ENCODE measurements at regions not wholly inside any gene's neighbourhood (a gene's known extent, or its start where the extent isn't known, plus 50 kb on each side); places are given as distances from the start of the nearest gene placed in this dataset.
"Not testable (repeated sequence)": the region's sequence is repeated elsewhere in the genome, so short reads cannot be mapped to it uniquely, and the experiment has no call there.

DNA sequence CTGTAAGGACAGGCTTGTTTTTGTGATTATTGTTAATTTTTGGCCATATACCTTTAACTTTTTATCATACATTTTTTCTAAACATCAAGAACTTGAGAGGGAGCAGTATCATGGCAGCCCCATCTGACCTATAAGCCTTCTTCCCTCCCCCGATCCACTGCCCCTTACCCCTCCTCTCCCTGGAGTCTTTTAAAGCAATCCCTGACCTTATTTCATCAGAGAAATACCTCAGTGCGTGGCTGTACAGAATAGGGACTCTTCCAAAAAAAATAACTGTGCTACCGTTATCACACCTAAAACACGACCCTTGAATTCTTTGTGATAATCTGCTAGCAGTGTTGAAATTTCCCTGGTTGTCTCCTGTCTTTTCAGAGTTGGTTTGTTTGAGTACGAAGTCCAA is 4448.7 kb upstream of the TPTE start:
- H4K20me1 ChIP-seq (ENCODE audit: insufficient read depth, low read depth, low read length); H3K9me2 ChIP-seq (replicated peaks; ENCODE audit: insufficient read depth, low read length); H3K4me3 ChIP-seq (ENCODE audit: low read length); H2AFZ ChIP-seq (ENCODE audit: low read length); H3K4me1 ChIP-seq (ENCODE audit: low read length); H3K9ac ChIP-seq (ENCODE audit: low read length); DNase-seq; H3K79me2 ChIP-seq (ENCODE audit: low read length); H3K36me3 ChIP-seq (ENCODE audit: insufficient read depth, low read length); H3K4me2 ChIP-seq (ENCODE audit: low read depth, low read length, poor library complexity, severe bottlenecking); H3K27me3 ChIP-seq (ENCODE audit: low read length); H3K9me3 ChIP-seq (ENCODE audit: low read length); H3K27ac ChIP-seq (ENCODE audit: low read length): not testable (repeated sequence)

GRCh38 chr21:6073993-6074705 is 4447.2 kb upstream of the TPTE start:
- H4K20me1 ChIP-seq (ENCODE audit: insufficient read depth, low read depth, low read length); DNase-seq; H3K27ac ChIP-seq (ENCODE audit: low read length); H3K9me2 ChIP-seq (replicated peaks; ENCODE audit: insufficient read depth, low read length); H3K36me3 ChIP-seq (ENCODE audit: insufficient read depth, low read length); H3K4me1 ChIP-seq (ENCODE audit: low read length); H3K4me3 ChIP-seq (ENCODE audit: low read length); H3K27me3 ChIP-seq (ENCODE audit: low read length); H3K79me2 ChIP-seq (ENCODE audit: low read length); H3K9me3 ChIP-seq (ENCODE audit: low read length); H2AFZ ChIP-seq (ENCODE audit: low read length); H3K4me2 ChIP-seq (ENCODE audit: low read depth, low read length, poor library complexity, severe bottlenecking); H3K9ac ChIP-seq (ENCODE audit: low read length): not testable (repeated sequence)

GRCh38 chr21:6074935-6075334 is 4446.4 kb upstream of the TPTE start:
- H3K4me1 ChIP-seq (ENCODE audit: low read length); H3K9me3 ChIP-seq (ENCODE audit: low read length); H3K4me3 ChIP-seq (ENCODE audit: low read length); H3K4me2 ChIP-seq (ENCODE audit: low read depth, low read length, poor library complexity, severe bottlenecking); H3K79me2 ChIP-seq (ENCODE audit: low read length); H3K9ac ChIP-seq (ENCODE audit: low read length); H2AFZ ChIP-seq (ENCODE audit: low read length); H3K27me3 ChIP-seq (ENCODE audit: low read length); H3K9me2 ChIP-seq (replicated peaks; ENCODE audit: insufficient read depth, low read length); H4K20me1 ChIP-seq (ENCODE audit: insufficient read depth, low read depth, low read length); H3K36me3 ChIP-seq (ENCODE audit: insufficient read depth, low read length); DNase-seq; H3K27ac ChIP-seq (ENCODE audit: low read length): not testable (repeated sequence)

- not testable (repeated sequence) for H2AFZ ChIP-seq (ENCODE audit: low read length); H3K36me3 ChIP-seq (ENCODE audit: insufficient read depth, low read length); H4K20me1 ChIP-seq (ENCODE audit: insufficient read depth, low read depth, low read length); H3K9ac ChIP-seq (ENCODE audit: low read length); H3K4me3 ChIP-seq (ENCODE audit: low read length); H3K4me2 ChIP-seq (ENCODE audit: low read depth, low read length, poor library complexity, severe bottlenecking); DNase-seq; H3K9me2 ChIP-seq (replicated peaks; ENCODE audit: insufficient read depth, low read length); H3K9me3 ChIP-seq (ENCODE audit: low read length); H3K27ac ChIP-seq (ENCODE audit: low read length); H3K4me1 ChIP-seq (ENCODE audit: low read length); H3K27me3 ChIP-seq (ENCODE audit: low read length); H3K79me2 ChIP-seq (ENCODE audit: low read length)
Observed at GRCh38 chr21:6075627-6076208, 4445.7 kb upstream of the TPTE start.

- H3K9me3 ChIP-seq (ENCODE audit: low read length); H3K9ac ChIP-seq (ENCODE audit: low read length); DNase-seq; H3K27me3 ChIP-seq (ENCODE audit: low read length); H3K27ac ChIP-seq (ENCODE audit: low read length); H3K4me1 ChIP-seq (ENCODE audit: low read length); H3K36me3 ChIP-seq (ENCODE audit: insufficient read depth, low read length); H3K9me2 ChIP-seq (replicated peaks; ENCODE audit: insufficient read depth, low read length); H3K4me2 ChIP-seq (ENCODE audit: low read depth, low read length, poor library complexity, severe bottlenecking); H4K20me1 ChIP-seq (ENCODE audit: insufficient read depth, low read depth, low read length); H2AFZ ChIP-seq (ENCODE audit: low read length); H3K79me2 ChIP-seq (ENCODE audit: low read length); H3K4me3 ChIP-seq (ENCODE audit: low read length): not testable (repeated sequence)
Observed at GRCh38 chr21:6077358-6077757, 4444.0 kb upstream of the TPTE start.

DNA sequence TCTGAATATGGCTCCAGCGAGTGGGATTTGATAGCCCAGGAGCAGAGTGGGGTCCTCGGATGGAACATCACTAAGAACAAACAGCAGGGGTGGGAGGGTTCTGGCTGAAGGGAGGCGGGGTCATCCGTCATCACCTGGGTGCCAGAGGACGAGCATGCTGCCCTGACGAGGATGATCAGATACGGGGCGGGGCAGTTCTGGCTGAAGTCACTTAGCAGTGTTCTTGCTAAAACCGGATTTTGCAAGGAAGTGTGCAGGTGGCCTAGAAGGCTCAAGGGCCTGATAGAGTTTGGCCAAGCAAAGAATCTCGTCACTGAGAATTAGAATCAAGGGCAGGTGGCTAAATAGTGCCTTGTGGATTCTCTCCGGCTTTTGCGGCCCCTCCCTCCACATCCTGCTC is 4442.5 kb upstream of the TPTE start:
- not testable (repeated sequence) for H3K9ac ChIP-seq (ENCODE audit: low read length); H3K9me2 ChIP-seq (replicated peaks; ENCODE audit: insufficient read depth, low read length); H3K4me3 ChIP-seq (ENCODE audit: low read length); H2AFZ ChIP-seq (ENCODE audit: low read length); H3K79me2 ChIP-seq (ENCODE audit: low read length); H3K27ac ChIP-seq (ENCODE audit: low read length); H4K20me1 ChIP-seq (ENCODE audit: insufficient read depth, low read depth, low read length); H3K4me1 ChIP-seq (ENCODE audit: low read length); H3K9me3 ChIP-seq (ENCODE audit: low read length); H3K36me3 ChIP-seq (ENCODE audit: insufficient read depth, low read length); H3K4me2 ChIP-seq (ENCODE audit: low read depth, low read length, poor library complexity, severe bottlenecking); H3K27me3 ChIP-seq (ENCODE audit: low read length); DNase-seq

DNA sequence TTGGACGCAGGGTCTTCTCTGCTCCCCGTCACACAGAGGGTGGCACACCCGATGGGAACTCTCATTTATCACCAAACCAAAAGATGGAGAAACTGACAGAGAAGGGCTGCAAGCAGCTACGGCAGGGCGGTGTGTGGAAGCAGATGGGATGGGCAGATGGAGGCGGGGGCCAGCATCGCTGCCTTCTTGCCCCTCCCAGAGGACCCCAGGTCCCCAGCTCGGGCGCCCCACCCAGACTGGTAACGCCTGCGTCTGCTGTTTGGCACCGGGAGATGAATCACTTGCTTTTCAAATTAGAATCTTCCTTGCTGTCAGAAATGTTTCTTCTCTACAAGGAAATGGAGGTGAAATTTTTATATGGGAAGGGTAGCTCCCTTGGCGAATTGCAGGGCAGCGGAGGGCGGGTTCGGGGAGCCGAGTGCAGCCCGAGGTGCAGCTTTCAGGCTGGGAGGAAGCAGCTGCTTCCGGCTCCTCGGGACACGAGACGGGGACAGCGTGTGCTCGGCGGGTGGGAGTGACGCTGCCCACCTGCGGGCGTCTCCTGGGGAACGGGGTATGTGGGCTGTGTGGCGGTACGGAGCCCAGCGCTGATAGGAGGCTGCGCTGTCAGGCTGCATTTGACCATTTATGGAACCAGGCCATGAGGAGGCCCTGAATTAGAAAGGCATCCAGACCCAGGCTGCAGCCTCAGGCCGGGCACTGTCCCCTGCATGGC is 4440.3 kb upstream of the TPTE start:
- not testable (repeated sequence) for H3K4me2 ChIP-seq (ENCODE audit: low read depth, low read length, poor library complexity, severe bottlenecking); H3K27ac ChIP-seq (ENCODE audit: low read length); H3K9me3 ChIP-seq (ENCODE audit: low read length); H3K4me3 ChIP-seq (ENCODE audit: low read length); H3K9me2 ChIP-seq (replicated peaks; ENCODE audit: insufficient read depth, low read length); H3K79me2 ChIP-seq (ENCODE audit: low read length); H3K4me1 ChIP-seq (ENCODE audit: low read length); DNase-seq; H4K20me1 ChIP-seq (ENCODE audit: insufficient read depth, low read depth, low read length); H3K9ac ChIP-seq (ENCODE audit: low read length); H3K36me3 ChIP-seq (ENCODE audit: insufficient read depth, low read length); H2AFZ ChIP-seq (ENCODE audit: low read length); H3K27me3 ChIP-seq (ENCODE audit: low read length)

DNA sequence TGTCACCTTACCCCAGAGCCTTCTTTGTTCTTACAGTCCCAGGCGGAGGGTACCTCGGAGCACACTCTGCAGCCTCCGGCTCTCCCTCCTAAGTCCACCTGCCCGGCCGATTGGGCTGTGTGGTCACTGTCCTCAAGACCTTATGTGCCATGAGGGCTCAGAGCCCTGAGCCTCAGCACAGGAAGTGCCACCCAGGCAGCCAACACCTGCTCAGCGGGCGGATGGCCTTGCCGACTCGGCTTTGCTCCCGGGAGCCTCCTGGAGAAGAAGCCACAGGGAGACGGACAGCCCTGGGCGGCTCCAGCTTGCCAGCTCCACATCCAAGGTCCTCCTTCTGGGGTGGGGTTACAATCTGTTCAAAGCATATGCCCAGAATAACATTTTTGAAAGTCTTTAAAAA is 4439.2 kb upstream of the TPTE start:
- not testable (repeated sequence) for H3K36me3 ChIP-seq (ENCODE audit: insufficient read depth, low read length); H3K9me3 ChIP-seq (ENCODE audit: low read length); H3K27me3 ChIP-seq (ENCODE audit: low read length); H3K4me1 ChIP-seq (ENCODE audit: low read length); H3K79me2 ChIP-seq (ENCODE audit: low read length); H3K9me2 ChIP-seq (replicated peaks; ENCODE audit: insufficient read depth, low read length); H3K4me2 ChIP-seq (ENCODE audit: low read depth, low read length, poor library complexity, severe bottlenecking); H2AFZ ChIP-seq (ENCODE audit: low read length); H3K4me3 ChIP-seq (ENCODE audit: low read length); DNase-seq; H3K9ac ChIP-seq (ENCODE audit: low read length); H3K27ac ChIP-seq (ENCODE audit: low read length); H4K20me1 ChIP-seq (ENCODE audit: insufficient read depth, low read depth, low read length)
